ENCODE measurements at regions not wholly inside any gene's neighbourhood (a gene's known extent, or its start where the extent isn't known, plus 50 kb on each side); places are given as distances from the start of the nearest gene placed in this dataset.

- no peaks in the 10 kb centered on the region for H3K27me3 ChIP-seq (ENCODE audit: insufficient read depth, low read length)
- H3K9ac ChIP-seq (ENCODE audit: low read length) = no peak overlapping the region
- H3K4me1 ChIP-seq (ENCODE audit: insufficient read depth, low read length, severe bottlenecking) = no peaks in the 10 kb centered on the region
- H3K79me2 ChIP-seq (ENCODE audit: insufficient read depth, low read length) = no peaks in the 10 kb centered on the region
- no peak overlapping the region for H2AFZ ChIP-seq (ENCODE audit: low read length)
- H3F3A ChIP-seq (ENCODE audit: insufficient read depth, low read length) = no peaks in the 10 kb centered on the region
- TF ChIP-seq, protein P1, sequence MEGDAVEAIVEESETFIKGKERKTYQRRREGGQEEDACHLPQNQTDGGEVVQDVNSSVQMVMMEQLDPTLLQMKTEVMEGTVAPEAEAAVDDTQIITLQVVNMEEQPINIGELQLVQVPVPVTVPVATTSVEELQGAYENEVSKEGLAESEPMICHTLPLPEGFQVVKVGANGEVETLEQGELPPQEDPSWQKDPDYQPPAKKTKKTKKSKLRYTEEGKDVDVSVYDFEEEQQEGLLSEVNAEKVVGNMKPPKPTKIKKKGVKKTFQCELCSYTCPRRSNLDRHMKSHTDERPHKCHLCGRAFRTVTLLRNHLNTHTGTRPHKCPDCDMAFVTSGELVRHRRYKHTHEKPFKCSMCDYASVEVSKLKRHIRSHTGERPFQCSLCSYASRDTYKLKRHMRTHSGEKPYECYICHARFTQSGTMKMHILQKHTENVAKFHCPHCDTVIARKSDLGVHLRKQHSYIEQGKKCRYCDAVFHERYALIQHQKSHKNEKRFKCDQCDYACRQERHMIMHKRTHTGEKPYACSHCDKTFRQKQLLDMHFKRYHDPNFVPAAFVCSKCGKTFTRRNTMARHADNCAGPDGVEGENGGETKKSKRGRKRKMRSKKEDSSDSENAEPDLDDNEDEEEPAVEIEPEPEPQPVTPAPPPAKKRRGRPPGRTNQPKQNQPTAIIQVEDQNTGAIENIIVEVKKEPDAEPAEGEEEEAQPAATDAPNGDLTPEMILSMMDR (IDR thresholded peaks at IDR 0.05; ENCODE audit: low read length) = no peak
- no peak for TF ChIP-seq EZH2 (IDR thresholded peaks at IDR 0.05; ENCODE audit: borderline replicate concordance, low read length)
- no peak overlapping the region for H3K4me3 ChIP-seq (ENCODE audit: low read depth, low read length, poor library complexity, severe bottlenecking)
- no peaks in the 10 kb centered on the region for H4K20me1 ChIP-seq (ENCODE audit: insufficient read depth, low read length)
- H3K9me2 ChIP-seq (ENCODE audit: low read depth, low read length) = no peaks in the 10 kb centered on the region
- no peaks in the 10 kb centered on the region for H3K36me3 ChIP-seq (ENCODE audit: insufficient read depth, low read length)
- no peak overlapping the region for H3K27ac ChIP-seq (ENCODE audit: low read depth, low read length, poor library complexity, severe bottlenecking)
- H3K9me3 ChIP-seq (ENCODE audit: low read length) = no peaks in the 10 kb centered on the region
- H3K4me2 ChIP-seq (ENCODE audit: low read length) = no peak overlapping the region
Measured at GRCh38 chr4:11155208-11155867, 273.4 kb downstream of the HS3ST1 start.

- TF ChIP-seq EZH2 (IDR thresholded peaks at IDR 0.05; ENCODE audit: borderline replicate concordance, low read length) = no peak
- TF ChIP-seq, protein P1 (IDR thresholded peaks at IDR 0.05; ENCODE audit: low read length) = no peak
- Histone ChIP-seq H3K9me3 (ENCODE audit: low read length) (no peaks in the 10 kb centered on the region), H3K9me2 (ENCODE audit: low read depth, low read length) (no peaks in the 10 kb centered on the region), H3F3A (ENCODE audit: insufficient read depth, low read length) (no peaks in the 10 kb centered on the region), H4K20me1 (ENCODE audit: insufficient read depth, low read length) (no peaks in the 10 kb centered on the region), H3K27me3 (ENCODE audit: insufficient read depth, low read length) (no peaks in the 10 kb centered on the region), H2AFZ (ENCODE audit: low read length) (no peak overlapping the region), H3K27ac (ENCODE audit: low read depth, low read length, poor library complexity, severe bottlenecking) (no peak overlapping the region), H3K9ac (ENCODE audit: low read length) (no peak overlapping the region), H3K79me2 (ENCODE audit: insufficient read depth, low read length) (no peaks in the 10 kb centered on the region), H3K36me3 (ENCODE audit: insufficient read depth, low read length) (no peaks in the 10 kb centered on the region), H3K4me3 (ENCODE audit: low read depth, low read length, poor library complexity, severe bottlenecking) (no peak overlapping the region), H3K4me2 (ENCODE audit: low read length) (no peak overlapping the region), H3K4me1 (ENCODE audit: insufficient read depth, low read length, severe bottlenecking) (no peaks in the 10 kb centered on the region)
Measured at GRCh38 chr4:11153171-11153750, 275.4 kb downstream of the HS3ST1 start.

- Histone ChIP-seq H4K20me1 (ENCODE audit: insufficient read depth, low read length) (no peaks in the 10 kb centered on the region), H3K36me3 (ENCODE audit: insufficient read depth, low read length) (no peaks in the 10 kb centered on the region), H3K4me3 (ENCODE audit: low read depth, low read length, poor library complexity, severe bottlenecking) (no peak overlapping the region), H3K79me2 (ENCODE audit: insufficient read depth, low read length) (no peaks in the 10 kb centered on the region), H3K4me1 (ENCODE audit: insufficient read depth, low read length, severe bottlenecking) (no peaks in the 10 kb centered on the region), H3K27ac (ENCODE audit: low read depth, low read length, poor library complexity, severe bottlenecking) (no peak overlapping the region), H3F3A (ENCODE audit: insufficient read depth, low read length) (no peaks in the 10 kb centered on the region), H3K9me3 (ENCODE audit: low read length) (no peaks in the 10 kb centered on the region), H3K9ac (ENCODE audit: low read length) (no peak overlapping the region), H3K4me2 (ENCODE audit: low read length) (no peak overlapping the region), H3K9me2 (ENCODE audit: low read depth, low read length) (no peaks in the 10 kb centered on the region), H2AFZ (ENCODE audit: low read length) (no peak overlapping the region), H3K27me3 (ENCODE audit: insufficient read depth, low read length) (no peaks in the 10 kb centered on the region)
- TF ChIP-seq EZH2 (IDR thresholded peaks at IDR 0.05; ENCODE audit: borderline replicate concordance, low read length) = no peak
Measured at GRCh38 chr4:11152684-11153083, 276.0 kb downstream of the HS3ST1 start.

GRCh38 chr4:11151500-11151899 is 277.2 kb downstream of the HS3ST1 start:
- H3K4me3 ChIP-seq (ENCODE audit: low read depth, low read length, poor library complexity, severe bottlenecking) = no peak overlapping the region
- H3F3A ChIP-seq (ENCODE audit: insufficient read depth, low read length) = no peaks in the 10 kb centered on the region
- H3K9me3 ChIP-seq (ENCODE audit: low read length) = no peaks in the 10 kb centered on the region
- no peaks in the 10 kb centered on the region for H3K9me2 ChIP-seq (ENCODE audit: low read depth, low read length)
- TF ChIP-seq EZH2 (IDR thresholded peaks at IDR 0.05; ENCODE audit: borderline replicate concordance, low read length) = no peak
- TF ChIP-seq, protein P1 (IDR thresholded peaks at IDR 0.05; ENCODE audit: low read length) = no peak
- no peaks in the 10 kb centered on the region for H3K4me1 ChIP-seq (ENCODE audit: insufficient read depth, low read length, severe bottlenecking)
- H3K79me2 ChIP-seq (ENCODE audit: insufficient read depth, low read length) = no peaks in the 10 kb centered on the region
- H2AFZ ChIP-seq (ENCODE audit: low read length) = no peak overlapping the region
- H4K20me1 ChIP-seq (ENCODE audit: insufficient read depth, low read length) = no peaks in the 10 kb centered on the region
- no peak overlapping the region for H3K9ac ChIP-seq (ENCODE audit: low read length)
- no peaks in the 10 kb centered on the region for H3K36me3 ChIP-seq (ENCODE audit: insufficient read depth, low read length)
- no peak overlapping the region for H3K27ac ChIP-seq (ENCODE audit: low read depth, low read length, poor library complexity, severe bottlenecking)
- no peaks in the 10 kb centered on the region for H3K27me3 ChIP-seq (ENCODE audit: insufficient read depth, low read length)
- no peak overlapping the region for H3K4me2 ChIP-seq (ENCODE audit: low read length)

Data from OCI-LY1 (cell line).